BE2C (cell line): ENCODE measurements at regions not wholly inside any gene's neighbourhood (a gene's known extent, or its start where the extent isn't known, plus 50 kb on each side); places are given as distances from the start of the nearest gene placed in this dataset.

ENCODE experiments used
- DNase-seq: peaks from one replicate; pipeline ENCODE4 v3.0.0-alpha.2; 2020
- H3K27me3 ChIP-seq: fragments of 250-450 bp; sonication (Bioruptor Pico); 2 replicates; pipeline ENCODE4 v1.5.1; 2020; ENCODE audit warnings: mild to moderate bottlenecking
- H3K36me3 ChIP-seq: fragments of 250-450 bp; sonication (Bioruptor Pico); 2 replicates; pipeline ENCODE4 v1.5.1; 2020; ENCODE audit warnings: mild to moderate bottlenecking
- H3K4me1 ChIP-seq: fragments of 250-450 bp; sonication (Bioruptor Pico); 2 replicates; pipeline ENCODE4 v1.5.1; 2020
- H3K4me3 ChIP-seq: 2 replicates; pipeline ENCODE4 v1.5.1; 2011; ENCODE audit warnings: low read depth, low read length
- H3K9me3 ChIP-seq: fragments of 250-450 bp; sonication (Bioruptor Pico); 2 replicates; pipeline ENCODE4 v1.5.1; 2020
- CTCF ChIP-seq: IDR thresholded peaks from 2 replicates; pipeline ENCODE4 v1.5.1; 2012; ENCODE audit warnings: mild to moderate bottlenecking, low read depth, low read length

GRCh38 chr5:20370061-20370460 is 382.1 kb upstream of the CDH18 start:
- Histone ChIP-seq H3K4me3 (no peak overlapping the region), H3K36me3 (no peaks in the 10 kb centered on the region), H3K4me1 (no peaks in the 10 kb centered on the region; the same call in 1 of the 2 replicates), H3K9me3 (no peaks in the 10 kb centered on the region), H3K27me3 (no peaks in the 10 kb centered on the region)
- no peak for TF ChIP-seq CTCF
- DNase-seq = no peak

DNA sequence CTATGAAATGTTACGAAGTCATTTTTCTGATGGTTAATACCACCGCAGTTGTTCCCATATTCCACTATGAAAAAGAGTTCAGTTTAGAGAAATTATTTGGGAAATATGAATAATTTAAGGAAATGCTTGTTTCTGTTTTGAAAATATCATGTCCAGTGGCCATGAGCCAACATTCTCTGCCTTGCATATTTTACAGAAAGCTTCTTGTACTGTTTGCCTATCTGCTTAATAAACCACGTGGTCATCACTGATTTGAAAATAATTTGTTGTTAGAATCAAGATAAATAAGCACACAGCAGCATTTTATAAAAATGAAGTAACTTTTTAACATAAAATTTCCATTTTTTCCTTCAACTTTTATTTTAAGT is 381.5 kb upstream of the CDH18 start:
- Histone ChIP-seq H3K4me3 (no peak overlapping the region), H3K36me3 (no peaks in the 10 kb centered on the region), H3K4me1 (no peaks in the 10 kb centered on the region; the same call in 1 of the 2 replicates), H3K9me3 (no peaks in the 10 kb centered on the region), H3K27me3 (no peaks in the 10 kb centered on the region)
- TF ChIP-seq CTCF = no peak
- no peak for DNase-seq

- Histone ChIP-seq H3K4me1 (no peaks in the 10 kb centered on the region; the same call in 1 of the 2 replicates), H3K9me3 (no peaks in the 10 kb centered on the region), H3K4me3 (no peak overlapping the region), H3K36me3 (no peaks in the 10 kb centered on the region), H3K27me3 (no peaks in the 10 kb centered on the region)
- TF ChIP-seq CTCF = no peak
- no peak for DNase-seq
Observed at GRCh38 chr5:20368571-20369517, 380.8 kb upstream of the CDH18 start.

- no peak overlapping the region for H3K4me3 ChIP-seq
- DNase-seq = no peak
- no peak for TF ChIP-seq CTCF
- H3K36me3 ChIP-seq = no peaks in the 10 kb centered on the region
- no peaks in the 10 kb centered on the region for H3K27me3 ChIP-seq
- H3K9me3 ChIP-seq = no peaks in the 10 kb centered on the region
- H3K4me1 ChIP-seq = no peaks in the 10 kb centered on the region; the same call in 1 of the 2 replicates
Observed at GRCh38 chr5:20367178-20367577, 379.2 kb upstream of the CDH18 start.

DNA sequence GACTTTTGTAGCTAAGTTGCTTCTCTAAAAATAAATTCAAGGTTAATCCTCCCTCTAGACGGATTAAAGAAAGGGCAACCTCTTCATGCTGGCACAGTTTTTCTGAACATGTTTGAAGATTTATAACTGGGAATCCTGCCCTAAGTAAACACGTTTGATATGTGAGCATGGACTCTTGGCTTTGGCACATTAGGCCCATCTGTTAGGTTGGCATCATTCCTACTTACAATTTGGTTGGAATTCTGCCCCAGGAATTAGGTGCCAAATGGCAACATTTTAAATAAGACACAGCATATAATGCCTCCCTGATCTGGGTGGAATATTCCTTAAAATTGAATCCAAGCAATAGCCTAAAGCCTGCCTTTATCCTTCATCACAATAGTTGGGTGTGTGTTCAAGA is 372.3 kb upstream of the CDH18 start:
- no peak for DNase-seq
- H3K4me1 ChIP-seq = no peaks in the 10 kb centered on the region
- no peak for TF ChIP-seq CTCF
- H3K36me3 ChIP-seq = no peaks in the 10 kb centered on the region
- no peaks in the 10 kb centered on the region for H3K27me3 ChIP-seq
- H3K9me3 ChIP-seq = no peaks in the 10 kb centered on the region
- H3K4me3 ChIP-seq = no peak overlapping the region

GRCh38 chr5:20359377-20359776 is 371.4 kb upstream of the CDH18 start:
- no peak for TF ChIP-seq CTCF

More at GRCh38 chr5:20359377-20359776, 371.4 kb upstream of the CDH18 start:
- Histone ChIP-seq H3K9me3 (no peaks in the 10 kb centered on the region), H3K4me1 (no peaks in the 10 kb centered on the region), H3K27me3 (no peaks in the 10 kb centered on the region), H3K4me3 (no peak overlapping the region), H3K36me3 (no peaks in the 10 kb centered on the region)
- DNase-seq = no peak
